ENCODE measurements at regions not wholly inside any gene's neighbourhood (a gene's known extent, or its start where the extent isn't known, plus 50 kb on each side); places are given as distances from the start of the nearest gene placed in this dataset.

DNA sequence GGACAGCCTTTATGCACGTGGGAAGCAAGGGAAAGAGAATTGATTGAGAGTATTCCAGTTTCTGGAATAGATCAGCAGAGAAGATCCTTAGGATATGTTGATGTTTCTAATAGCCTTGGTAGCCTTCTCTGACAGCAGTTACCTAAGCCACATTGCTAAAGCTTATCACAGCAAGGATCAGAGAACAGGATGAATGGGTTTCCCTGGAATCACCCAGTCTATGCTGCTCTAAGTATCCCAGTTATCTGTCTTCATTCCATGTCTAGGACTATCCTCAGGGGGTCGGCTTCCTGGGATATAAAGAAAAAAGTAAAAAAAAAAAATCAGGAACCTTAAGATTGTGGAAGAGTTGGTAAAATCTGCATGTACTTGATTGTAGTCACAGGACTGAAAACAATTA lies 352.0 kb upstream of the AKR1E2 start:
- no peak for DNase-seq

- DNase-seq, result no peak
These were observed 353.7 kb upstream of the AKR1E2 start for GRCh38 chr10:4472190-4472904.

- DNase-seq, result no peak
These were observed 355.7 kb upstream of the AKR1E2 start for GRCh38 chr10:4470231-4470835.

- DNase-seq, result no peak
These were observed 358.5 kb upstream of the AKR1E2 start for GRCh38 chr10:4467481-4467880.

DNA sequence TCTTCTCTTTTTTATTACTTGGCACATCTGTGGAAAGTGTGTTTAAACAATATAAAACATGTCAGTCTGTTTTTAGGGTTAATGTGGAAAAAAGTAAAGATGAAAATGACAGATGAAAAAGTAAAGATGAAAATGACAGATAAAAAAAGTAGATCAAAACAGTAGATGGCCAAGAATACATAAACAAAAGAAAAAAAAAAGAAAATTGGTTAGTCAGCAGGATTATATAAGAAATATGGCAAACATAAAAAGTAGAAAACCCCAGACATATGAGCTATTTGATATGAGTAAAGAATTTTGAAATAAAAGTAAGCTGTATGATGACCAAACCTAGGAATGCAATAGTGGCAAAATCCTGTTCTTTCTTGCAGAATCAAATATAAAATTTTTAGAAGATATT lies 365.7 kb upstream of the AKR1E2 start:
- DNase-seq, result no peak

GRCh38 chr10:4459531-4459930 lies 366.5 kb upstream of the AKR1E2 start:
- DNase-seq, result no peak

GRCh38 chr10:4457597-4457996 lies 368.4 kb upstream of the AKR1E2 start:
- no peak for DNase-seq

DNA sequence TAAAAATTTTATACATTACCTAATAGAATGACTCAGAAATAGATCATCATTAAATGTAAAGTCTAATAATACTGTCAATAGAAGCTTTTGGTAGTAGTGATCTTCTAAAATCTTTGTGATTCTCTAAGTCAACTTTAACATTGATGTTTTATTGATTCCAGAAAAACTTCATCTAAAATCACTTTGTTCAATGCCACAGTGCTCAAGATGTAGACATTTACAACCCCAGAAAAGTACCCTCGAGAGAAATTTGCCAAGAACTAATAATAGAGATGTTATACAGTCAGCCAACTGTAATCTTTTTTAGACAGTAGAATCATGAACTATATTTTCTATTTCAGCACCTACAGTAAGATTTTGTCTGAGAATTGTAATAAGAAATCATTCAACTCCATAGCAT lies 369.2 kb upstream of the AKR1E2 start:
- DNase-seq, result no peak

DNA sequence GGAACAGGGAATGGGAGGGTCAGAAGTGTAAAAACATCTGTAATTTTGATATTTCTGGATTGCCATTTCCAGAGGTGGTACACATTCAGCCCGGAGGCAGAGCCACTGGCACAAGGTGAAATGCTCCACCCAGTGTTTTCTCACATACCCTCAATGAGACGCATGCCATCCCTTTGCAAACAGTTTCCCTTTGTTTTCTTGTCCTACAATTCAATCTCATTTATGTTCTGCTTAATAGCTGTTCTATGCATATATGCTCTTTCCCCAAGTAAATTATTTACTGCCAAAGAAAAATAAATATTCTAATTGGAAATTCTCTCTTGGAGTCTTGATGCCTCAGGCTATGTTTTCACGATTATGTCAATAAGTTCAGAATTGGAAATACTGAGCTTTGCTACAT lies 369.7 kb upstream of the AKR1E2 start:
- DNase-seq, result no peak

- no peak for DNase-seq
These were observed 372.1 kb upstream of the AKR1E2 start for GRCh38 chr10:4453950-4454349.

GRCh38 chr10:4453276-4453675 lies 372.7 kb upstream of the AKR1E2 start:
- no peak for DNase-seq

- no peak for DNase-seq
These were observed 374.8 kb upstream of the AKR1E2 start for GRCh38 chr10:4450981-4451908.

DNA sequence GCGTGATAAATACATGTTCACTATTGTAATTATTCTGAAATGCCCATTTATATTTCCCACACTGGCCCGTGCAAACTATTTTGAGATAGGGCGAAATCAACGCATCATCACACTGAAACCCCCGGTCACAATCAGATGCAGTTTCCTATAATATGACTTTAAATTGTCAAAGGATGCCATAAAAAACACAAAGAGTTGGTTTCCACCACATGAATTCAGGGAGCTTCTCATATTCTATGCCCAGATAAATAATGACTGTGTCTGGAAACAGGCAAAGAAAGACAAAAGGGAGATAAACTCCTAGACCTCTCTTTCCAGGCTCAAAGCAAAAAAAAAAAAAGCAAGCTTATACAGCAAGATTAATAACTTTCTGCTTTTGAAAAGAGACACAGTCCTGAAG lies 375.8 kb upstream of the AKR1E2 start:
- no peak for DNase-seq

GRCh38 chr10:4448030-4448429 lies 378.0 kb upstream of the AKR1E2 start:
- no peak for DNase-seq

DNA sequence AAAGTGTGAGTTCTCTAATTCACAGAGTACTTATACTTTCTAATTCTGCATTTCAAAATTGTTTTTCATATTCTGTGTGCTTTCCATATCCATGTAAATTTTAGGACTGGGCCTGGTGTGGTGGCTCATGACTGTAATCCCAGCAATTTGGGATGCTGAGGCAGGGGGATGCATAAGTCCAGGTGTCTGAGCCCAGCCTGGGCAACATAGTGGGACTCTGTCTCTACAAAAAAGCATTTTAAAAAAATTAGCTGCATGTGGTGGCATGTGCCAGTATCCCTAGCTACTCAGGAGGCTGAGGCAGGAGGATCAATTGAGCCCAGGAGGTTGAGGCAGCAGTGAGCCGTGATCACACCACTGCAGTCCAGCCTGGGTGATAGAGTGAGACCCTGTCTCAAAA lies 382.6 kb upstream of the AKR1E2 start:
- DNase-seq, result no peak

DNA sequence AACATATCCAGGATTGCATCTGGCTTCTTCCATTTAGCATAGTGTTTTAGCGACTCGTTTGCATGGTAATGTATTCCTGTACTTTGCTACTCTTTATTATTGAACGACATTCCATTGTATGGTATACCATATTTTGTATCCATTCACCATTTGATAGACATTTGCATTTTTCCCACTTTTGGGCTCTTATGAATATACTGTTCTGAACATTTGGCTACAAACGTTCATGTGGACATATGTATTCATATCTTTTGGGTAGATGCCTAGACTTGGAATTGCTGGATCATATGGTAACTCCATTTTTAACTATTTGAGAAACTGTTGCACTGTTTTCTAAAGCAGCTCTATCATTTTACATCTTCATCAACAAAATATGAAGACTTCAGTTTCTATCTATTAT lies 383.7 kb upstream of the AKR1E2 start:
- DNase-seq, result no peak

DNA sequence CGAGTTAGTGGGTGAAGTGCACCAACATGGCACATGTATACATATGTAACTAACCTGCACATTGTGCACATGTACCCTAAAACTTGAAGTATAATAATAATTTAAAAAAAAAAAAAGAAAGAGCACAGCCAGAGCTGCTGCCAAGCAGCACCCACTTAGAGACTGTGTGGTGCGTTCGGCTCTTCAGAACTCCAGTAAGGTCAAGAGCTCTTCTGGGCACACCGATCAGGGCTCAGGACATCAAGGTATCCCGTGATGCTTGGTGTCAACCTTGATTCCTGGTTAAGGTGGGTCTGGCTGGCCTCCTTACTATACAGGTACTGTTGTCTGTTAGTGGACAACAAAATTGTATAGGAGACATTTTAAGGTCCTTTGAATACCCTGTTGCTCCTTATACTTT lies 385.7 kb upstream of the AKR1E2 start:
- DNase-seq, result no peak

- no peak for DNase-seq
These were observed 388.2 kb upstream of the AKR1E2 start for GRCh38 chr10:4437791-4438190.

GRCh38 chr10:4437061-4437460 lies 388.9 kb upstream of the AKR1E2 start:
- DNase-seq, result no peak

GRCh38 chr10:4436103-4436502 lies 389.9 kb upstream of the AKR1E2 start:
- DNase-seq, result no peak

- DNase-seq, result no peak
These were observed 391.4 kb upstream of the AKR1E2 start for GRCh38 chr10:4434516-4435071.

- DNase-seq, result no peak
These were observed 391.9 kb upstream of the AKR1E2 start for GRCh38 chr10:4434105-4434504.

DNA sequence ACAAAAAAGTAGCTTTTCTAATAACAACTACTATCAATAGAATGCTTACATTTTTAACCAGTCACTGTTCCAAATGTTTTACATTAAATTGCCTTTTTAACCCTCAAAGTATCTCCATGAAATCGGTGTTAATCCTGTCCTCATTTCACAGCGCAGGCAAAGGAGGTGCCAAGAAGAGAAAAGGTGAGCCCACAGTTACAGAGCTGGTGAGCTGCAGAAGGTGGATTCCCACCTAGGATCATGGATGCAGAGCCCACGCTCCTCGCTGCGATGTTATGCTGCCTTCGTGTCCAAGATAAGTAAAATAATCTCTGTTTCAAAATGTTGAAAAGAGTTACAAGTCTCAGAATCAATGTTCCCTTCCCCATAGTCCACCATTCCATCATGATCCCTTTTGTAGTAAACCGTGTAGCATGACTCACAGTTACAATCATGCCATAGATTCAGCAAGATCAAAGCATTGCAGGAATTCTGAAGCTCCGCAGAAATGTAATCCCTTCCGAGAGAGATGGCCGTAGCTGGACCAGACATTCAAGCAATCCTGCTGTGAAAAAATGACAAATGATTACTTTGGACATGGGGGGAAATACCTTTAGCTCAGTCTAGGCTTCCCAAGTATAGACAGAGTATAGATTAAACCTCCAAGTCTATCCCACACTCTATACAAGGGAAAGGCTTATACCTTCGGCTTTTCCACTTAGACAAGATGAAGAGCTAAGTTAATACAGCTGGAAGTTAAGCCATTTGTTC lies 394.7 kb upstream of the AKR1E2 start:
- no peak for DNase-seq

Measured in hematopoietic multipotent progenitor cell treated with erythropoietin and hydrocortisone succinate and interleukin-3 and kit ligand, for 8 days (in vitro differentiated cells).